ENCODE measurements at regions not wholly inside any gene's neighbourhood (a gene's known extent, or its start where the extent isn't known, plus 50 kb on each side); places are given as distances from the start of the nearest gene placed in this dataset.

DNA sequence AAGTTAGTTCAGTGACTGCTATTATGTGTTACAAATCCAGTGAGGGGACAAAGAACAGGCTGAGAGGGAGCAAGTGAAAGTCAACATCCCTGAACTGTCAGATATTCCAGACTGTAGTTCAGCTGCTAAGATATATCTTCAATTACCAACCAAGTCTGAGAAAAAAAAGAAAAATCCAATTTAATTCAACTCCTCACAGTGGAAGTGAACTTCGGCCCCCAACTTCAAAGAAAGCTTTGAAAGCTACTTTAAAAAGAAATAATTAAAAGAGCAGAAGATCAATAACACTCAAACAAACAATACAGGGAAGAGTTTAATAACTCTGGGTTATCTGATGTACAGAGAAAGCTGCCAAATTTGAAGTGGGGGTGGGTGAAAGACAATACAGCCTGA lies 174.0 kb downstream of the SERPINI1 start:
- H2BK5ac ChIP-seq (ENCODE audit: low read depth, low read length, poor library complexity, severe bottlenecking): no peak overlapping the region
- H3K4ac ChIP-seq (ENCODE audit: low read depth, low read length): no peak overlapping the region
- H3K9me3 ChIP-seq (ENCODE audit: control insufficient read depth, insufficient read depth, low read length): no peaks in the 10 kb centered on the region
- no peak overlapping the region for H4K8ac ChIP-seq (ENCODE audit: low read depth in 2 of 2, low read length in 2 of 2)
- no TSS peak for BruUV-seq (replicated peaks)
- no peaks in the 10 kb centered on the region for H4K20me1 ChIP-seq (ENCODE audit: insufficient read depth, low read length)
- DNase-seq (no peak), ATAC-seq (ENCODE audit: low read depth) (no peak)
- no peak overlapping the region for H3K18ac ChIP-seq (ENCODE audit: low read depth, low read length)
- ChIA-PET CTCF (interaction anchor here (1.1 kb wide), 1 partner anchor 11 kb away, joined by 3 read pairs; no protein-coding TSS in a partner anchor), POLR2A (ENCODE audit: unreplicated experiment) (no interaction called here)
- H2BK20ac ChIP-seq (ENCODE audit: low read depth, low read length): no peak overlapping the region
- no peak overlapping the region for H2AK5ac ChIP-seq (ENCODE audit: low read depth, low read length)
- H4K5ac ChIP-seq (ENCODE audit: low read depth, low read length): no peak overlapping the region
- H3K79me1 ChIP-seq (ENCODE audit: low read depth in 1 of 2, low read length in 2 of 2): no peaks in the 10 kb centered on the region
- H2AFZ ChIP-seq (replicated peaks; ENCODE audit: low read length, poor library complexity): no peak overlapping the region
- in situ Hi-C loops (cut with MboI; ENCODE audit: low sequenced_read_pairs): no loop called here
- TF ChIP-seq FOS (IDR thresholded peaks at IDR 0.05; ENCODE audit: low read depth, low read length): no peak
- TF ChIP-seq SMC3 (IDR thresholded peaks at IDR 0.05; ENCODE audit: low read depth, low read length): no peak
- TF ChIP-seq CEBPB (IDR thresholded peaks at IDR 0.05; ENCODE audit: low read depth, low read length): no peak
- TF ChIP-seq MAZ (IDR thresholded peaks at IDR 0.05; ENCODE audit: borderline replicate concordance, low read depth, low read length): no peak
- no peak for TF ChIP-seq BHLHE40 (IDR thresholded peaks at IDR 0.05; ENCODE audit: low read depth, low read length)
- TF ChIP-seq, protein P1, sequence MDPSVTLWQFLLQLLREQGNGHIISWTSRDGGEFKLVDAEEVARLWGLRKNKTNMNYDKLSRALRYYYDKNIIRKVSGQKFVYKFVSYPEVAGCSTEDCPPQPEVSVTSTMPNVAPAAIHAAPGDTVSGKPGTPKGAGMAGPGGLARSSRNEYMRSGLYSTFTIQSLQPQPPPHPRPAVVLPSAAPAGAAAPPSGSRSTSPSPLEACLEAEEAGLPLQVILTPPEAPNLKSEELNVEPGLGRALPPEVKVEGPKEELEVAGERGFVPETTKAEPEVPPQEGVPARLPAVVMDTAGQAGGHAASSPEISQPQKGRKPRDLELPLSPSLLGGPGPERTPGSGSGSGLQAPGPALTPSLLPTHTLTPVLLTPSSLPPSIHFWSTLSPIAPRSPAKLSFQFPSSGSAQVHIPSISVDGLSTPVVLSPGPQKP (IDR thresholded peaks at IDR 0.05; ENCODE audit: borderline replicate concordance, low read depth, low read length): no peak
- TF ChIP-seq NFE2L2 (IDR thresholded peaks at IDR 0.05; ENCODE audit: low read depth, low read length): no peak
- no peak for TF ChIP-seq RAD21 (IDR thresholded peaks at IDR 0.05; ENCODE audit: low read length)
- TF ChIP-seq, protein P2, sequence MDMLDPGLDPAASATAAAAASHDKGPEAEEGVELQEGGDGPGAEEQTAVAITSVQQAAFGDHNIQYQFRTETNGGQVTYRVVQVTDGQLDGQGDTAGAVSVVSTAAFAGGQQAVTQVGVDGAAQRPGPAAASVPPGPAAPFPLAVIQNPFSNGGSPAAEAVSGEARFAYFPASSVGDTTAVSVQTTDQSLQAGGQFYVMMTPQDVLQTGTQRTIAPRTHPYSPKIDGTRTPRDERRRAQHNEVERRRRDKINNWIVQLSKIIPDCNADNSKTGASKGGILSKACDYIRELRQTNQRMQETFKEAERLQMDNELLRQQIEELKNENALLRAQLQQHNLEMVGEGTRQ (IDR thresholded peaks at IDR 0.05; ENCODE audit: low read depth, low read length): no peak
- no peak for TF ChIP-seq POLR2A (IDR thresholded peaks at IDR 0.05; ENCODE audit: low read depth, low read length)
- TF ChIP-seq MAFK (IDR thresholded peaks at IDR 0.05; ENCODE audit: low read depth, low read length): no peak
- TF ChIP-seq, protein P3, sequence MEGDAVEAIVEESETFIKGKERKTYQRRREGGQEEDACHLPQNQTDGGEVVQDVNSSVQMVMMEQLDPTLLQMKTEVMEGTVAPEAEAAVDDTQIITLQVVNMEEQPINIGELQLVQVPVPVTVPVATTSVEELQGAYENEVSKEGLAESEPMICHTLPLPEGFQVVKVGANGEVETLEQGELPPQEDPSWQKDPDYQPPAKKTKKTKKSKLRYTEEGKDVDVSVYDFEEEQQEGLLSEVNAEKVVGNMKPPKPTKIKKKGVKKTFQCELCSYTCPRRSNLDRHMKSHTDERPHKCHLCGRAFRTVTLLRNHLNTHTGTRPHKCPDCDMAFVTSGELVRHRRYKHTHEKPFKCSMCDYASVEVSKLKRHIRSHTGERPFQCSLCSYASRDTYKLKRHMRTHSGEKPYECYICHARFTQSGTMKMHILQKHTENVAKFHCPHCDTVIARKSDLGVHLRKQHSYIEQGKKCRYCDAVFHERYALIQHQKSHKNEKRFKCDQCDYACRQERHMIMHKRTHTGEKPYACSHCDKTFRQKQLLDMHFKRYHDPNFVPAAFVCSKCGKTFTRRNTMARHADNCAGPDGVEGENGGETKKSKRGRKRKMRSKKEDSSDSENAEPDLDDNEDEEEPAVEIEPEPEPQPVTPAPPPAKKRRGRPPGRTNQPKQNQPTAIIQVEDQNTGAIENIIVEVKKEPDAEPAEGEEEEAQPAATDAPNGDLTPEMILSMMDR (conservative IDR thresholded peaks at IDR 0.05; ENCODE audit: low read depth, low read length): no peak
- TF ChIP-seq MXI1 (IDR thresholded peaks at IDR 0.05; ENCODE audit: borderline replicate concordance, low read depth, low read length): no peak
- no peak for TF ChIP-seq RCOR1 (IDR thresholded peaks at IDR 0.05; ENCODE audit: insufficient replicate concordance, low read length)
- no peak for TF ChIP-seq CHD1 (IDR thresholded peaks at IDR 0.05; ENCODE audit: low read depth, low read length)
- no peak for TF ChIP-seq RFX5 (IDR thresholded peaks at IDR 0.05; ENCODE audit: low read depth, low read length)
- H2AK9ac ChIP-seq (replicated peaks; ENCODE audit: low read depth, low read length, poor library complexity): no peak overlapping the region
- no peaks in the 10 kb centered on the region for H3K9me1 ChIP-seq (ENCODE audit: insufficient read depth, low read length)
- no peaks in the 10 kb centered on the region for H3K27me3 ChIP-seq (ENCODE audit: control insufficient read depth, insufficient read depth, low read length)
- no peak overlapping the region for H3K14ac ChIP-seq (replicated peaks; ENCODE audit: low read depth, low read length)
- H3K9ac ChIP-seq (ENCODE audit: low read depth, low read length): no peak overlapping the region
- H2BK15ac ChIP-seq (ENCODE audit: low read depth, low read length): no peak overlapping the region
- H3K56ac ChIP-seq (ENCODE audit: extremely low read depth, insufficient read depth, low read length): no peak overlapping the region
- H3K36me3 ChIP-seq (ENCODE audit: control insufficient read depth, insufficient read depth, low read length): no peaks in the 10 kb centered on the region
- H2BK120ac ChIP-seq (ENCODE audit: low read depth, low read length): no peak overlapping the region
- intact Hi-C loops (cut with micrococcal nuclease): no loop called here
- no peaks in the 10 kb centered on the region for H3K4me1 ChIP-seq (ENCODE audit: control insufficient read depth, insufficient read depth, low read length)
- H4K91ac ChIP-seq (ENCODE audit: insufficient read depth, low read depth, low read length): no peak overlapping the region
- dilution Hi-C loops (cut with HindIII; ENCODE audit: low sequenced_read_pairs, unreplicated experiment): no loop called here
- H3K27ac ChIP-seq (ENCODE audit: insufficient read depth, low read length): no peak overlapping the region
- no peak overlapping the region for H3K4me3 ChIP-seq (ENCODE audit: insufficient read depth, low read depth, low read length)
- no CpG with 5 or more reads among the region's 1 CpG for WGBS, 2 experiments (ENCODE audit: extremely low coverage in 2 of 2, insufficient read length in 1 of 2)
- H3K23ac ChIP-seq (ENCODE audit: low read depth, low read length): no peak overlapping the region
- H3K4me2 ChIP-seq (ENCODE audit: low read depth, low read length): no peak overlapping the region

All from IMR-90 (cell line).